CD14-positive monocyte (primary cell): ENCODE measurements at regions not wholly inside any gene's neighbourhood (a gene's known extent, or its start where the extent isn't known, plus 50 kb on each side); places are given as distances from the start of the nearest gene placed in this dataset.

ENCODE experiments used
- DNase-seq, 3 donors: peaks; one replicate each; pipeline ENCODE4 v3.0.0-alpha.2; 2011 to 2022
- H2AFZ ChIP-seq: 2 replicates; pipeline ENCODE4 v1.6.0; 2012; ENCODE audit warnings: mild to moderate bottlenecking, low read depth, low read length, inconsistent platforms; ENCODE audit not compliant: insufficient read depth, poor library complexity, severe bottlenecking
- H3K27ac ChIP-seq, 2 donors: 1 replicate in 1 of 2; 2 replicates in 1 of 2; pipeline ENCODE4 v1.5.1; 2012 to 2013; ENCODE audit warnings: low read length in 2 of 2, control low read depth in 1 of 2, inconsistent platforms in 1 of 2, low read depth in 1 of 2, mild to moderate bottlenecking in 1 of 2
- H3K27me3 ChIP-seq, 2 donors: one replicate each; pipeline versions ENCODE4 v1.6.0 to v1.6.1; 2011 to 2013; ENCODE audit warnings: low read length in 2 of 2; ENCODE audit not compliant: control insufficient read depth in 2 of 2, insufficient read depth in 2 of 2
- H3K36me3 ChIP-seq, 2 donors: replicated peaks in 1 of 2; 1 replicate in 1 of 2; 2 replicates in 1 of 2; pipeline versions ENCODE4 v1.5.1 to v1.6.1; 2012 to 2013; ENCODE audit warnings: low read length in 2 of 2, control low read depth in 1 of 2, inconsistent platforms in 1 of 2, mild to moderate bottlenecking in 1 of 2; ENCODE audit not compliant: insufficient read depth in 2 of 2, control insufficient read depth in 1 of 2
- H3K4me1 ChIP-seq, 2 donors: 1 replicate in 1 of 2; 2 replicates in 1 of 2; pipeline versions ENCODE4 v1.5.1 to v1.6.1; 2012 to 2013; ENCODE audit warnings: low read length in 2 of 2, control low read depth in 1 of 2, inconsistent platforms in 1 of 2, mild to moderate bottlenecking in 1 of 2, moderate library complexity in 1 of 2; ENCODE audit not compliant: insufficient read depth in 2 of 2, control insufficient read depth in 1 of 2
- H3K4me2 ChIP-seq: replicated peaks from 2 replicates; pipeline ENCODE3; 2012; ENCODE audit warnings: low read length, moderate library complexity, mild to moderate bottlenecking; ENCODE audit not compliant: poor library complexity, severe bottlenecking; ENCODE audit errors: extremely low read depth
- H3K4me3 ChIP-seq, 3 experiments: fragments of 200-600 bp in 1 of 3; sonication (generic) in 1 of 3; replicated peaks in 1 of 3; 1 replicate in 2 of 3; 2 replicates in 1 of 3; pipeline ENCODE4 v1.5.1; 2011 to 2013; ENCODE audit warnings: low read length in 3 of 3, mild to moderate bottlenecking in 3 of 3, control low read depth in 2 of 3, low read depth in 2 of 3, inconsistent platforms in 1 of 3, moderate library complexity in 1 of 3
- H3K79me2 ChIP-seq: 2 replicates; pipeline ENCODE4 v1.6.0; 2012; ENCODE audit warnings: mild to moderate bottlenecking, control low read depth, inconsistent platforms, low read length, moderate library complexity; ENCODE audit not compliant: insufficient read depth
- H3K9ac ChIP-seq: 2 replicates; pipeline ENCODE4 v1.6.0; 2017; ENCODE audit warnings: low read length, mild to moderate bottlenecking; ENCODE audit not compliant: insufficient read depth, poor library complexity, severe bottlenecking
- H3K9me3 ChIP-seq, 2 donors: replicated peaks in 1 of 2; 1 replicate in 1 of 2; 2 replicates in 1 of 2; pipeline versions ENCODE4 v1.5.1 to v1.6.1; 2012 to 2013; ENCODE audit warnings: low read length in 2 of 2, control low read depth in 1 of 2; ENCODE audit not compliant: control insufficient read depth in 1 of 2, insufficient read depth in 1 of 2
- H4K20me1 ChIP-seq: 2 replicates; pipeline ENCODE4 v1.6.0; 2012; ENCODE audit warnings: mild to moderate bottlenecking, low read length, control low read depth, moderate library complexity; ENCODE audit not compliant: insufficient read depth
- H3K27ac Mint-ChIP-seq, 7 donors: one replicate each; pipeline ENCODE4 v1.8.0; 2020; ENCODE audit warnings: mild to moderate bottlenecking in 7 of 7, mixed read lengths in 7 of 7, moderate library complexity in 6 of 7, inconsistent platforms in 2 of 7
- H3K27me3 Mint-ChIP-seq, 3 donors: one replicate each; pipeline ENCODE4 v1.8.0; 2021 to 2022; ENCODE audit warnings: low read depth in 3 of 3, mild to moderate bottlenecking in 3 of 3, mixed read lengths in 3 of 3, moderate library complexity in 3 of 3, inconsistent platforms in 1 of 3
- H3K36me3 Mint-ChIP-seq, 2 donors: one replicate each; pipeline ENCODE4 v1.8.0; 2020; ENCODE audit warnings: mixed read lengths in 2 of 2, inconsistent platforms in 1 of 2, mild to moderate bottlenecking in 1 of 2
- H3K4me1 Mint-ChIP-seq: one replicate; pipeline ENCODE4 v1.8.0; 2020; ENCODE audit warnings: mild to moderate bottlenecking, mixed read lengths
- H3K4me3 Mint-ChIP-seq, 2 donors: one replicate each; pipeline ENCODE4 v1.8.0; 2020; ENCODE audit warnings: mild to moderate bottlenecking in 2 of 2, mixed read lengths in 2 of 2, moderate library complexity in 1 of 2
- H3K9me3 Mint-ChIP-seq, 7 donors: one replicate each; pipeline ENCODE4 v1.8.0; 2020 to 2022; ENCODE audit warnings: mixed read lengths in 7 of 7, mild to moderate bottlenecking in 6 of 7, moderate library complexity in 6 of 7, inconsistent platforms in 2 of 7
- WGBS: methylation state at CpG from one replicate; pipeline ENCODE4 v1.1.5; 2013; ENCODE audit warnings: missing lambda C conversion rate; ENCODE audit not compliant: insufficient coverage; 5-methylcytosine and 5-hydroxymethylcytosine counted together
- intact Hi-C, 2 donors: fragments of 100-400 bp; cut with micrococcal nuclease; formaldehyde crosslinking; loops; one replicate each; pipeline versions ENCODE4 v1.15.0 to v1.15.1; 2023
- TF ChIP-seq, protein P1 (sequence below): fragments of 200-600 bp; IDR thresholded peaks from one replicate; pipeline ENCODE4 v1.8.0; 2022; ENCODE audit warnings: antibody characterized with exemption, mild to moderate bottlenecking

DNA sequence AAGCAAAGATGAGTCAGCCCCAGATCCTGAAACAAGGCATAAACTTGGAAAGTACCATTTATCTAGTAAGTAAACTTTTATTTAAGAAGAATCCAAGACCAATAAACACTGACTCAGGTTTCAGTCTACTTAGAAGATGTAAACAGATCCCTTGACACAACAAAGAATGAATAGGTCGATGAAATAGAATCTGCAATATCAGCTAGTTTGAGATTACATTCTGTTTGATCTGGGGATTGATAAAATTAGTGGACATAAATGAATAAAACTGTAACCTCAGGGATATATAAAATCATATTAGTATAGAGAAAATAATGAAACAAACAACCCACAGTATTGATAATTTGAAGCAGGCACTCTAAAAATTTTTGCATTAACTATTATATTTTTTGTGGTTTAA is 708.9 kb downstream of the FAM181B start:
- TF ChIP-seq, protein P1, sequence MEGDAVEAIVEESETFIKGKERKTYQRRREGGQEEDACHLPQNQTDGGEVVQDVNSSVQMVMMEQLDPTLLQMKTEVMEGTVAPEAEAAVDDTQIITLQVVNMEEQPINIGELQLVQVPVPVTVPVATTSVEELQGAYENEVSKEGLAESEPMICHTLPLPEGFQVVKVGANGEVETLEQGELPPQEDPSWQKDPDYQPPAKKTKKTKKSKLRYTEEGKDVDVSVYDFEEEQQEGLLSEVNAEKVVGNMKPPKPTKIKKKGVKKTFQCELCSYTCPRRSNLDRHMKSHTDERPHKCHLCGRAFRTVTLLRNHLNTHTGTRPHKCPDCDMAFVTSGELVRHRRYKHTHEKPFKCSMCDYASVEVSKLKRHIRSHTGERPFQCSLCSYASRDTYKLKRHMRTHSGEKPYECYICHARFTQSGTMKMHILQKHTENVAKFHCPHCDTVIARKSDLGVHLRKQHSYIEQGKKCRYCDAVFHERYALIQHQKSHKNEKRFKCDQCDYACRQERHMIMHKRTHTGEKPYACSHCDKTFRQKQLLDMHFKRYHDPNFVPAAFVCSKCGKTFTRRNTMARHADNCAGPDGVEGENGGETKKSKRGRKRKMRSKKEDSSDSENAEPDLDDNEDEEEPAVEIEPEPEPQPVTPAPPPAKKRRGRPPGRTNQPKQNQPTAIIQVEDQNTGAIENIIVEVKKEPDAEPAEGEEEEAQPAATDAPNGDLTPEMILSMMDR: no peak
- Histone ChIP-seq H3K36me3 (no peaks in the 10 kb centered on the region), H4K20me1 (no peaks in the 10 kb centered on the region), H3K4me3 (no peak overlapping the region), H3K79me2 (no peaks in the 10 kb centered on the region), H3K27me3 (no peaks in the 10 kb centered on the region), H3K27ac (no peak overlapping the region), H2AFZ (no peak overlapping the region), H3K4me2 (no peak overlapping the region), H3K4me1 (no peaks in the 10 kb centered on the region), H3K9ac (no peak overlapping the region), H3K9me3 (peaks cover 0 to 3% of the 10 kb centered on the region in 2 donors)
- intact Hi-C loops: no loop called here
- WGBS: no CpG with 5 or more reads among the region's 1 CpG
- H3K36me3 Mint-ChIP-seq: no peaks in the 10 kb centered on the region
- H3K4me1 Mint-ChIP-seq: no peaks in the 10 kb centered on the region
- DNase-seq: no peak
- H3K9me3 Mint-ChIP-seq: no peaks in the 10 kb centered on the region
- H3K27ac Mint-ChIP-seq: no peak overlapping the region
- H3K27me3 Mint-ChIP-seq: no peaks in the 10 kb centered on the region
- no peak overlapping the region for H3K4me3 Mint-ChIP-seq

DNA sequence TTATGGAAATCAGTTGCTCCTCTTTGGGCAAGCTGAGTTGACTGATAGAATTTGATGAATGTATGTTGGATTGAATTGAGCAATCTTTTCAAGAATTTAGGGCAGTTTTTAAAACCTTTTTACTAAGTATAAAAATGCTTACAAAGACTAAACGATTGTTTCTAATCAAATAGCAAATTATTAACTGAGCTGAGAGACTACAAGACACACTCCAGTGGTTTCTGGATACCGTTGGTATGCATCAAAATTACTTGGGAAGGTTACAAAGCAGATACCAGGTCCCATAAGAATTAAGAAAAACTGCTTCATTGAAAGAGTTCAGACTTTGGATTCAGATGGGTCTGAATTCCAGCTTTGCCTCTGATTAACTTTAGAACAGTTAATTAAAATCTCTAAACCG is 721.4 kb downstream of the FAM181B start:
- H3K27ac ChIP-seq: no peak overlapping the region
- Mint-ChIP-seq H3K4me3 (no peak overlapping the region), H3K27ac (no peak overlapping the region), H3K9me3 (peaks cover 0 to 2% (median 0%) of the 10 kb centered on the region in 7 donors), H3K36me3 (no peaks in the 10 kb centered on the region), H3K27me3 (no peaks in the 10 kb centered on the region), H3K4me1 (no peaks in the 10 kb centered on the region)
- TF ChIP-seq, protein P1: no peak
- no peak for DNase-seq
- no peak overlapping the region for H2AFZ ChIP-seq
- no peaks in the 10 kb centered on the region for H4K20me1 ChIP-seq
- WGBS: 60% methylated on average over 1 of the region's 3 CpGs
- H3K4me2 ChIP-seq: no peak overlapping the region
- H3K27me3 ChIP-seq: no peaks in the 10 kb centered on the region
- no peak overlapping the region for H3K4me3 ChIP-seq
- intact Hi-C loops: no loop called here
- no peaks in the 10 kb centered on the region for H3K79me2 ChIP-seq
- no peaks in the 10 kb centered on the region for H3K4me1 ChIP-seq
- no peak overlapping the region for H3K9ac ChIP-seq
- no peaks in the 10 kb centered on the region for H3K36me3 ChIP-seq
- no peaks in the 10 kb centered on the region for H3K9me3 ChIP-seq
